ENCODE measurements at regions not wholly inside any gene's neighbourhood (a gene's known extent, or its start where the extent isn't known, plus 50 kb on each side); places are given as distances from the start of the nearest gene placed in this dataset.
"Not testable (repeated sequence)": the region's sequence is repeated elsewhere in the genome, so short reads cannot be mapped to it uniquely, and the experiment has no call there.

DNA sequence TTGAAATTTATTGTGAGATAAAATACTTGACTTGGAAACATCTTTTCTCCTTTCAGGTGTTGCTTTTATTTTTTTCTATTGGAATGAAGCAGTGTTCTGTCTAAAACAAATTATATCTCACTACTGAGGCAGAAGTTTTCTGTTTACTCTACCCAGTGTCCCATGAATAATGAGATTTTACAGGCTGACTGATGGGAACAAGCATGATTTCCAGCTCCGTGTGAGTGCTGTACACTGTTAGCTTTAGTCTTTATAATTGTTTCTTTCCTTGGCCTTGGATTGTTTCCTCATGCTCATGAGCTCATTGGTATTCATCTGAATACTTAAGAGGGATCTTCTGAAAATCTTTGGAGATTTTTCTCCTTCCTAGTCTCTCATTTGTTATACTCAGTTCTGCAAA is 2049.5 kb upstream of the PRR20A start:
- TF ChIP-seq, protein P1, sequence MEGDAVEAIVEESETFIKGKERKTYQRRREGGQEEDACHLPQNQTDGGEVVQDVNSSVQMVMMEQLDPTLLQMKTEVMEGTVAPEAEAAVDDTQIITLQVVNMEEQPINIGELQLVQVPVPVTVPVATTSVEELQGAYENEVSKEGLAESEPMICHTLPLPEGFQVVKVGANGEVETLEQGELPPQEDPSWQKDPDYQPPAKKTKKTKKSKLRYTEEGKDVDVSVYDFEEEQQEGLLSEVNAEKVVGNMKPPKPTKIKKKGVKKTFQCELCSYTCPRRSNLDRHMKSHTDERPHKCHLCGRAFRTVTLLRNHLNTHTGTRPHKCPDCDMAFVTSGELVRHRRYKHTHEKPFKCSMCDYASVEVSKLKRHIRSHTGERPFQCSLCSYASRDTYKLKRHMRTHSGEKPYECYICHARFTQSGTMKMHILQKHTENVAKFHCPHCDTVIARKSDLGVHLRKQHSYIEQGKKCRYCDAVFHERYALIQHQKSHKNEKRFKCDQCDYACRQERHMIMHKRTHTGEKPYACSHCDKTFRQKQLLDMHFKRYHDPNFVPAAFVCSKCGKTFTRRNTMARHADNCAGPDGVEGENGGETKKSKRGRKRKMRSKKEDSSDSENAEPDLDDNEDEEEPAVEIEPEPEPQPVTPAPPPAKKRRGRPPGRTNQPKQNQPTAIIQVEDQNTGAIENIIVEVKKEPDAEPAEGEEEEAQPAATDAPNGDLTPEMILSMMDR (conservative IDR thresholded peaks at IDR 0.05; ENCODE audit: low read depth, low read length): no peak
- no peak overlapping the region for H3K4me3 ChIP-seq (ENCODE audit: low read depth, low read length)
- no peak for DNase-seq (ENCODE audit: low read depth)

DNA sequence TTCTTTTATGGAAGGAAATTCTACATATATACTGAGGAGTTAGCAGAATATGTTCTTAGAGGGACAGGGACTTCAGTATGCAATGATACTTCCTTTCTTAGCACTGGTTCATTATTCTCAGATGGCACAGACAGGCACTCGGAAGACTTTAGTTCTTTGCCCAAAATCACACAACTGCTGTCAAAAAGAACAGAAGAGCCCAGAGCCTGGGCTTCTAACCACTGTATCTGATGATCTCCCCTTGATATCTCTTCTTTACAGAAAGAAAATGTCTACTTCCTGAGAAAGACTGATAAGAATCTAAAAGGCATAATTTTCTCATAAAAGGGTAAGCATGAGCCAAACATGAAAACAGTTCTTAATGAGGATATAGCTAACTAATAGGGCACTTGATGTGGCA is 2034.2 kb upstream of the PRR20A start:
- no peak for DNase-seq (ENCODE audit: low read depth)
- H3K4me3 ChIP-seq (ENCODE audit: low read depth, low read length): no peak overlapping the region
- TF ChIP-seq, protein P1 (conservative IDR thresholded peaks at IDR 0.05; ENCODE audit: low read depth, low read length): no peak

DNA sequence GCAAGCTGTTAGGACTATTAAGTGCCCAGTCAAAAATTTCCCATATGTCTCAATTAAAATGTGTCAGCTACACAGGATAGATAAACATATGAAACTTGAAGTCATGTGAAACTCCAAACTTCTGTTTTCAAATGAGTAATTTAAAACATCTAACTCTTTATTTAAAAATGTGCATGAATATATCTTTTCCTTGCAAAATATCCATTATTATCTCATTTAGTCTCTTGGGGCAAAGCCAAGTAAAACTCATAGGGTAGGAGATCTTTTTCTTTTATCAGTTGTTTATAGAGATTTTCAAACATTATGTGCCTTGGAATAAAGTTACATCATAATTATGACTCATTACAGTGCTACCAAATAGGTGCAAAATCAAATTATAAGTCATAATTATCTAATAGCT is 2020.1 kb upstream of the PRR20A start:
- TF ChIP-seq, protein P1 (conservative IDR thresholded peaks at IDR 0.05; ENCODE audit: low read depth, low read length): no peak
- no peak overlapping the region for H3K4me3 ChIP-seq (ENCODE audit: low read depth, low read length)
- no peak for DNase-seq (ENCODE audit: low read depth)

DNA sequence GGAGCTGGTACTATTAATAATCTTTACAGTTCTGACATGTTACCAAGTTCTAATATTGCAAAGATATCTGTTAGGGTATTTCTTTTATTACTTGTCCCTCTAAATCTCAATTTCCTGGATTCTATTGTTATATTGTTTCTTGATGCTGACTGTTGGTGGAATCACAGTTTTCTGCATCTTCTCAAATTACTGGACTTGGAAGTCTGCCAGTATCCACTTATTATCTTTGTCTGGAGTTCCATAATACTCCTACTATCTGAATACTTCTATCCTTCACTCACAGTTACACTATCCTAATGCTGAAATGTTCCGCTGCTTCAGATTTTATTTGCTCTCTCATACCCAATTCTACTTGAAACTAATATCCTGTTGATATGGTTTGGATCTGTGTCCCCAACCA is 1985.7 kb upstream of the PRR20A start:
- H3K4me3 ChIP-seq (ENCODE audit: low read depth, low read length): no peak overlapping the region
- TF ChIP-seq, protein P1 (conservative IDR thresholded peaks at IDR 0.05; ENCODE audit: low read depth, low read length): no peak
- no peak for DNase-seq (ENCODE audit: low read depth)

DNA sequence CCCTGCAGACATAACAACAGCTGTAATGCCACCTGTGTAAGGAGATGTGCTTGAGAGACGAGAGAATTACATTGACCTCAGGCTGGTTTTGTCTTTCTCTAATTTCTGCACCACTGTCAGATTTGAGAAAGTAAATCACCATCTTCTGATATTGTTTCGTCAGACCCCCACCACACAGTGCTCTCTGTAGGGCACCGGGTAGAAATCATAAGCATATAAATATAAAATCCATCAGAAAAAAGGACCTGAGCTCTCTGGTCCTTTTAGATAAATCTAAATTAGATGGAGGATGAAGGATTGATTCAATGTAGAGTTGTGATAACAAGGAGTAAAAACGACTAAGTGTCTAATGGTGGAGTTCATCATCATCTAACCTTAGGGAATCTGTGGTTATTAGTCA is 1981.0 kb upstream of the PRR20A start:
- DNase-seq (ENCODE audit: low read depth): no peak
- TF ChIP-seq, protein P1 (conservative IDR thresholded peaks at IDR 0.05; ENCODE audit: low read depth, low read length): no peak
- no peak overlapping the region for H3K4me3 ChIP-seq (ENCODE audit: low read depth, low read length)

DNA sequence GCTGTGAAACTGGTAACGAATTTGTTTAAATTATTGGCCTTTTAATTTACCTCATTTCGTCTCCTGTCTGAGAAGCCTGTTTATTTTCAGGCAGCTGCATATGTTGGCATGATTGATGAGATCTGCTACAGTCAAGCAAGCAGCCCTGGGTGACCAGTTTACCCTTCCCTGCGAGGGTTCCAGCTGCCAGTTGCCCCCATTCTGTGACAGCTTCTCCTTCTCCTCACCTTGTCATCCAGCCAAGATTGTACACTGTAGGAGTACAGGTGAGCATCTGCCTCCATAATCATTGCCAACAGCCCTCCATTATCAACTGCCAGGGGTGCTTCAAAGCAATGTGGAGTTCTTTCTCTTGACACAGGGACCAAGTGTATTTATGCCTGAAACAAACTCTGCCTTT is 1979.9 kb upstream of the PRR20A start:
- H3K4me3 ChIP-seq (ENCODE audit: low read depth, low read length): no peak overlapping the region
- no peak for DNase-seq (ENCODE audit: low read depth)
- TF ChIP-seq, protein P1 (conservative IDR thresholded peaks at IDR 0.05; ENCODE audit: low read depth, low read length): no peak

DNA sequence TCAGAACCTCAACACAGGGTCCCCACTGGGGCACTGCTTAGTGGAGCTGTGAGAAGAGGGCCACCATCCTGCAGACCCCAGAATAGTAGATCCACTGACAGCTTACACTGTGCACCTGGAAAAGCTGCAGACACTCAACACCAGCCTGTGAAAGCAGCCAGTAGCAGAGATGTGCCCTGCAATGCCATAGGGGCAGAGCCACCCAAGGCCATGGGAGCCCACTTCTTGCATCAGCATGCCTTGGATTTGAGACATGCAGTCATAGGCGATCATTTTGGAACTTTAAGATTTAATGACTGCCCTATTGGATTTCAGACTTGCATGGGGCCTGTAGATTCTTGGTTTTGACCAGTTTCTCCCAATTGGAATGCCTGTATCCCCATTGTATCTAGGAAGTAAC is 1962.1 kb upstream of the PRR20A start:
- not testable (repeated sequence) for H3K4me3 ChIP-seq (ENCODE audit: low read depth, low read length); DNase-seq (ENCODE audit: low read depth)

DNA sequence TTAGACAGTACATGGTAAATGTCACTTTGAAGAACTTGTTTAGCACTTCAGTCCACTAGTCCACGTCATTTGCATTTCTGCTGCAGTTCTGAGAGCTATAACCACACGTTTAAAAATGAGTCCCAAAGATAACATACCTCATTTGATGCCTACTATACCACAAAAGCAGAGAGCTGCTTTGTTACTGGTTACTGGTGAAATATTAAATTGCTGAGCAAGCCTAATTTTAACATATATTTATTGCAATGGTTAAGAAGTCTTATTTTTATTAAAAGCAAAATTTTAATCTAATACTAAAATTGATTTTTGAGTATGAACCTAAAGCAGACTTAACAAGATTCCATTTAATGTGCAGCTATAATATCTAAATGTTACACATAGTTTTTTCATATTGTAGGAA is 1949.7 kb upstream of the PRR20A start:
- TF ChIP-seq, protein P1 (conservative IDR thresholded peaks at IDR 0.05; ENCODE audit: low read depth, low read length): no peak
- DNase-seq (ENCODE audit: low read depth): no peak
- H3K4me3 ChIP-seq (ENCODE audit: low read depth, low read length): no peak overlapping the region
